ENCODE measurements at regions not wholly inside any gene's neighbourhood (a gene's known extent, or its start where the extent isn't known, plus 50 kb on each side); places are given as distances from the start of the nearest gene placed in this dataset.

DNA sequence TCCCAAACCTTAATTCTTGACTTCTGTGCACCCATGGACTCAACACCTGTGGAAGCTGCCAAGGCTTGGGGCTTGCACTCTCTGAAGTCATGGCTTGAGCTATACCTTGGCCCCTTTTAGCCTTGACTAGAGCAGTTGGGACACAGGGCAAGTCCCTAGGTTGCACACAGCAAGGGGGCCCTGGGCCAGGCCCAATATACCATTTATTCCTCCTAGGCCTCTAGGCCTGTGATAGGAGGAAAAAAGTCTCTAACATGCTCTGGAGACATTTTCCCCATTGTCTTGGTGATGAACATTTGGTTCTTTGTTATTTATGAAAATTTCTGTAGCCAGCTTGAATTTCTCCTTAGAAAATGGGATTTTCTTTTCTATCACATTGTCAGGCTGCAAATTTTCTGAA lies 186.1 kb downstream of the SEMA6D start:
- TF ChIP-seq, protein P1, sequence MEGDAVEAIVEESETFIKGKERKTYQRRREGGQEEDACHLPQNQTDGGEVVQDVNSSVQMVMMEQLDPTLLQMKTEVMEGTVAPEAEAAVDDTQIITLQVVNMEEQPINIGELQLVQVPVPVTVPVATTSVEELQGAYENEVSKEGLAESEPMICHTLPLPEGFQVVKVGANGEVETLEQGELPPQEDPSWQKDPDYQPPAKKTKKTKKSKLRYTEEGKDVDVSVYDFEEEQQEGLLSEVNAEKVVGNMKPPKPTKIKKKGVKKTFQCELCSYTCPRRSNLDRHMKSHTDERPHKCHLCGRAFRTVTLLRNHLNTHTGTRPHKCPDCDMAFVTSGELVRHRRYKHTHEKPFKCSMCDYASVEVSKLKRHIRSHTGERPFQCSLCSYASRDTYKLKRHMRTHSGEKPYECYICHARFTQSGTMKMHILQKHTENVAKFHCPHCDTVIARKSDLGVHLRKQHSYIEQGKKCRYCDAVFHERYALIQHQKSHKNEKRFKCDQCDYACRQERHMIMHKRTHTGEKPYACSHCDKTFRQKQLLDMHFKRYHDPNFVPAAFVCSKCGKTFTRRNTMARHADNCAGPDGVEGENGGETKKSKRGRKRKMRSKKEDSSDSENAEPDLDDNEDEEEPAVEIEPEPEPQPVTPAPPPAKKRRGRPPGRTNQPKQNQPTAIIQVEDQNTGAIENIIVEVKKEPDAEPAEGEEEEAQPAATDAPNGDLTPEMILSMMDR (IDR thresholded peaks at IDR 0.05): no peak
- TF ChIP-seq RELA (CRISPR knock-in tag; IDR thresholded peaks at IDR 0.05; ENCODE audit: borderline replicate concordance) (no peak), NR1H2 (CRISPR knock-in tag; IDR thresholded peaks at IDR 0.05) (no peak), JAZF1 (CRISPR knock-in tag; IDR thresholded peaks at IDR 0.05) (no peak), TCF7 (CRISPR knock-in tag; IDR thresholded peaks at IDR 0.05; ENCODE audit: low read depth) (no peak), ZNF416 (CRISPR knock-in tag; IDR thresholded peaks at IDR 0.05) (no peak), ZNF121 (CRISPR knock-in tag; IDR thresholded peaks at IDR 0.05) (no peak)
- TF ChIP-seq, protein P2, sequence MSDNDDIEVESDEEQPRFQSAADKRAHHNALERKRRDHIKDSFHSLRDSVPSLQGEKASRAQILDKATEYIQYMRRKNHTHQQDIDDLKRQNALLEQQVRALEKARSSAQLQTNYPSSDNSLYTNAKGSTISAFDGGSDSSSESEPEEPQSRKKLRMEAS (CRISPR knock-in tag; IDR thresholded peaks at IDR 0.05): no peak
- TF ChIP-seq, protein P3, sequence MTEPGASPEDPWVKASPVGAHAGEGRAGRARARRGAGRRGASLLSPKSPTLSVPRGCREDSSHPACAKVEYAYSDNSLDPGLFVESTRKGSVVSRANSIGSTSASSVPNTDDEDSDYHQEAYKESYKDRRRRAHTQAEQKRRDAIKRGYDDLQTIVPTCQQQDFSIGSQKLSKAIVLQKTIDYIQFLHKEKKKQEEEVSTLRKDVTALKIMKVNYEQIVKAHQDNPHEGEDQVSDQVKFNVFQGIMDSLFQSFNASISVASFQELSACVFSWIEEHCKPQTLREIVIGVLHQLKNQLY (CRISPR knock-in tag; IDR thresholded peaks at IDR 0.05): no peak
